ENCODE measurements at regions not wholly inside any gene's neighbourhood (a gene's known extent, or its start where the extent isn't known, plus 50 kb on each side); places are given as distances from the start of the nearest gene placed in this dataset.
"Not testable (repeated sequence)": the region's sequence is repeated elsewhere in the genome, so short reads cannot be mapped to it uniquely, and the experiment has no call there.

DNA sequence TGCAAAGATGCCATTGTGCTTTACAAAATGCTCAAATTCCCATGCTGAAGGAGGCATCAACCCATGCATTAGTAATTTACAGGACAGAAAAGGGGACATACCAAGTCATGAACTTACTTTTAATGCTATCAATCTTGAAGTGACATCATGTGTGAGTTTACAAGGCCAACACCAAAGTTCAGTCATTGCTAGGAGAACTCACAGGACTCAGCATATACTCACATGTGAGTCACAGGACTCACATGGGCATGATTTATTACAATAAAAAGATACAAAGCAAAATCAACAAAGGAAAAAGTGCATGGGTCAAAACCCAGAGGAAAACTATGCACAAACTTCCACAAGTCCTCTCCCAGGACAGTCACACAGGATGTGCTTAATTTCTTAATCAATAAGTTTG lies 1656.0 kb downstream of the MRPL39 start:
- Histone ChIP-seq H3K9me3 (ENCODE audit: insufficient read depth, low read depth, low read length) (0 out of 2 replicates have a peak, but pooled peaks cover under 1% of the 10 kb centered on the region), H3K4me3 (ENCODE audit: low read length) (no peak overlapping the region), H3K36me3 (ENCODE audit: insufficient read depth, low read length) (no peaks in the 10 kb centered on the region), H3K4me1 (ENCODE audit: insufficient read depth, low read length) (no peaks in the 10 kb centered on the region), H3K27ac (ENCODE audit: low read depth, low read length) (no peak overlapping the region), H3K9ac (ENCODE audit: low read depth, low read length) (no peak overlapping the region), H3K27me3 (ENCODE audit: insufficient read depth, low read length) (no peaks in the 10 kb centered on the region)

DNA sequence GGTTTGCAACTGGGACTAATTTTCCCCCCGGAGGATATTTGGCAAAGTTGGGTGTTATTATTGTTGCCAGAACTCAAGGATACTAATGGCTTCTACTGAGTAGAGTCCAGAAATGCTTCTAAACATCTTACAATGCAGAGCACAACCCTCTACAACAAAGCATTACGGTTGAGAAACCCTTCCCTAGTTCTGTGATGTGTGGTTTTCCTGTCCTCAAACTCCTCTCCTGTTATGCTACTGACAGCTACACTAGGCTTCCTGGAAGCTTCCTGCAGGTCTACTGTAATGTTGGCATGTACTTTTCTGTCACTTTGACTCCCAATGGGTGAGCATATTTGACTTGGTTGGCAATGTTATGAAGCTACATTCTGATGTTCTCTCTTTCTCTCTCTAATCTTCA lies 1656.9 kb downstream of the MRPL39 start:
- 89% methylated on average over 2 of the region's 2 CpGs for WGBS
- H3K27ac ChIP-seq (ENCODE audit: low read depth, low read length) = no peak overlapping the region

DNA sequence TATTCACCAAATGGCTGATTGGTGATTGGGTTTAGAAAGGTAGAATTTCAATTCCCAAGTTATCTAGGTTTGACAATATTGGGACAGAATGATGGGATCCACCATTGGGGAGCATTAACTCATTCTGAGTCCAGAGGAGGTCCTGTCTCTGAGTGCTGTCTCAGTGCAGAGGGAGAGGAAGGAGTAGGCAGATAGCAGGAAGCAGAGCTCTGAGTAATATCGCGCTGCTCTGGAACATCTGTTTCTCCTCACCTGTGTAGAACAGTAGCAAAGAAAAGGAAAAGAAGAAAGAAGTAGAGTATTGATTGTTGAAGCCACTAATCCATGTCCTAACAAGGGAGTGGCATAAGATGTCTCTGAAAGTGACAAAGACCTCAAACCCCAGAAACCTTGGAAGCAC lies 1657.8 kb downstream of the MRPL39 start:
- WGBS = 93% methylated on average over 2 of the region's 2 CpGs

More for the DNA sequence above, 1656.9 kb downstream of the MRPL39 start:
- H3K9me3 ChIP-seq (ENCODE audit: insufficient read depth, low read depth, low read length) = 0 out of 2 replicates have a peak, but pooled peaks cover 4% of the 10 kb centered on the region
- no peak overlapping the region for H3K9ac ChIP-seq (ENCODE audit: low read depth, low read length)
- H3K4me1 ChIP-seq (ENCODE audit: insufficient read depth, low read length) = no peaks in the 10 kb centered on the region
- H3K4me3 ChIP-seq (ENCODE audit: low read length) = no peak overlapping the region
- H3K36me3 ChIP-seq (ENCODE audit: insufficient read depth, low read length) = no peaks in the 10 kb centered on the region
- no peaks in the 10 kb centered on the region for H3K27me3 ChIP-seq (ENCODE audit: insufficient read depth, low read length)

DNA sequence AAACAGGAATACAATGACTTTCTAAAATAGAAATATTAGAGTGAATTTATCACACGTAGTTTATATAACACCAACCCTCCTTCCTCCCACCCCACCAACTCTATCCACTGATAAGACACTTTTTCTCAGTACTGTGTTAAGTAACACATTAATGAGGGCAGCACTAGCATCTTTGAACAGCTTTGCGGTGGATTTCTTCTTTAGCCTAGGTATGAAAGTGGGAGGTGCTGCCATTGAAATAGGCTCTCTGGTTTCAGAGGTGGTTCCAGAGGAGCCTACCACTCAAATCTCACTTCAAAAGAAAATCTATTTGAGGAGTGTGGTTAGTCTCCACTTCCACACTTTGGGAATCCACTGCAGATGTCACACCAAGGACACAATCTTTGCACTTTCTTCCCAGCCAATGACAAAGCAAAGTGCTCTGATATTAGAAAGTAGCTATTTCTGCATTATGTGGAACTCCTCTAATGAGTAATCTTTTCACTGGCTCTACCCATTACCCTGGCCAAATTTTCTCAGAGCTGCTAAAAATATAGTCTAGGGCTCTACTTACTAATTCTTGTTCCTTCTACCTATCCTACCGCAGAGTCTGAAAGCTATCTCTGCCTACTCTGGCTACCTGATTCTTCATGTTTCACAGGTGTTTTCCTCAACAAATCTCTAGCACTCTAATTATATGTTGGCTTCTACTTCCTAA lies 1667.8 kb downstream of the MRPL39 start:
- 98% methylated on average over 2 of the region's 3 CpGs for WGBS
- Histone ChIP-seq H3K4me1 (ENCODE audit: insufficient read depth, low read length) (0 out of 2 replicates have a peak, but pooled peaks cover 5% of the 10 kb centered on the region), H3K4me3 (ENCODE audit: low read length) (no peak overlapping the region), H3K27me3 (ENCODE audit: insufficient read depth, low read length) (no peaks in the 10 kb centered on the region), H3K9ac (ENCODE audit: low read depth, low read length) (no peak overlapping the region), H3K36me3 (ENCODE audit: insufficient read depth, low read length) (no peaks in the 10 kb centered on the region), H3K9me3 (ENCODE audit: insufficient read depth, low read depth, low read length) (peaks cover 4% of the 10 kb centered on the region; the same call in 1 of the 2 replicates), H3K27ac (ENCODE audit: low read depth, low read length) (no peak overlapping the region)

More for the DNA sequence above, 1657.8 kb downstream of the MRPL39 start:
- Histone ChIP-seq H3K4me3 (ENCODE audit: low read length) (no peak overlapping the region), H3K4me1 (ENCODE audit: insufficient read depth, low read length) (no peaks in the 10 kb centered on the region), H3K9me3 (ENCODE audit: insufficient read depth, low read depth, low read length) (0 out of 2 replicates have a peak, but pooled peaks cover 4% of the 10 kb centered on the region), H3K27ac (ENCODE audit: low read depth, low read length) (no peak overlapping the region), H3K36me3 (ENCODE audit: insufficient read depth, low read length) (no peaks in the 10 kb centered on the region), H3K9ac (ENCODE audit: low read depth, low read length) (no peak overlapping the region), H3K27me3 (ENCODE audit: insufficient read depth, low read length) (no peaks in the 10 kb centered on the region)

DNA sequence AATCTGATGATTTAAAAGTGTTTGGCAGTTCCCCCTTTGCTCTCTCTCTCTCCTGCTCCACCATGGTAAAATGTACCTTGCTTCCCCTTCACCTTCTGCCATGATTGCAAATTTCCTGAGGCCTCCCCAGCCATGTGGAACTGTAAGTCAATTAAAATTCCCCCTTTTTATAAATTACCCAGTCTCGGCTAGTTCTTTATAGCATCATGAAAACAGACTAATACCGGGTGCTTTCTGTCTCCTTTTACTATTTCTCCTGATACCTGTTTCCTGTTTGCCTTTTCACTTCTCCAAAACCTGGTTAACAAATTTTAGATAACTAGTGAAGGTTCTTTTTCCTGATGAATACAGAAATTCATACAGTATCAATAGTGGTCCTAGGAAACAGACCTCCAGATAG lies 1670.3 kb downstream of the MRPL39 start:
- H3K9me3 ChIP-seq (ENCODE audit: insufficient read depth, low read depth, low read length) = no peaks in the 10 kb centered on the region

DNA sequence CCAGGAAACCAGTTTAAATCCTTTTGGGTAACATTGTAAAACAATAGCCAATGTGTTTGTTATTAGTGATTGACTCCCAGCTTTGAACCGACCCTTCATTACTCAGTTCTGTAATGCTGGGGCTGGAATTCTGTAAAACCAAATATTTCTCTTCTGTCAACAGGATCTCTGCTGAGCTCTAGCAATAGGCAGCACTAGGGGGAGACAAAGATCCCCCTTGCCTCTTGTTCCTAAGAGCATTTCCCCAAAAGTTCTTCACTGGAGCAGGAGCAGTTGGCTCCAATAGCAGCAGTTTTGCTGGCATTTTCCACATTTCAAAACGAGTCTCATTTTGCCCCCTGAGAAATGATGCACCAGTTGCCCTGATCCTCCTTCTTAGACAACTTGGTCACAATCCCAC lies 1671.1 kb downstream of the MRPL39 start:
- Histone ChIP-seq H3K9me3 (ENCODE audit: insufficient read depth, low read depth, low read length) (no peaks in the 10 kb centered on the region), H3K9ac (ENCODE audit: low read depth, low read length) (no peak overlapping the region), H3K36me3 (ENCODE audit: insufficient read depth, low read length) (no peaks in the 10 kb centered on the region), H3K4me3 (ENCODE audit: low read length) (no peak overlapping the region), H3K4me1 (ENCODE audit: insufficient read depth, low read length) (no peaks in the 10 kb centered on the region), H3K27ac (ENCODE audit: low read depth, low read length) (no peak overlapping the region), H3K27me3 (ENCODE audit: insufficient read depth, low read length) (no peaks in the 10 kb centered on the region)
- 72% methylated on average over 2 of the region's 2 CpGs for WGBS

More for the DNA sequence above, 1670.3 kb downstream of the MRPL39 start:
- Histone ChIP-seq H3K36me3 (ENCODE audit: insufficient read depth, low read length) (no peaks in the 10 kb centered on the region), H3K27ac (ENCODE audit: low read depth, low read length) (no peak overlapping the region), H3K9ac (ENCODE audit: low read depth, low read length) (no peak overlapping the region), H3K27me3 (ENCODE audit: insufficient read depth, low read length) (no peaks in the 10 kb centered on the region), H3K4me3 (ENCODE audit: low read length) (no peak overlapping the region), H3K4me1 (ENCODE audit: insufficient read depth, low read length) (no peaks in the 10 kb centered on the region)
- WGBS = 97% methylated on average over 2 of the region's 2 CpGs

DNA sequence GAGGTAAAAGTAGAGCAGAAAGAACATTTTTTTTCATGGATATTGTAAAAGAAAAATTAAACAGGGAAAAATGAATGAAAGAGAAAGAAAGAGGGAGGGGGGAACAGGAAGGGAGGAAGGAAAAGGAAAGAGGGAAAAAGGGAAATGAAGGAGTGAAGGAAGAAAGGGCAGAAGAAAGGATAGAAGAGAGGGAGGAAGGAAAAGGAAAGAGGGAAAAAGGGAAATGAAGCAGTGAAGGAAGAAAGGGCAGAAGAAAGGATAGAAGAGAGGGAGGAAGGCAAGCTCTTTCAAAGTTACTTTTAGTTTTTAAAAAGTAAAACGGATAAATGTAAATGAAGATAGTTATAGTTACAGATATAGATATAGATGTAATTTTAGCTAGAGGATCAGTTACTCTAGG lies 1676.7 kb downstream of the MRPL39 start:
- Histone ChIP-seq H3K27me3 (ENCODE audit: insufficient read depth, low read length) (no peaks in the 10 kb centered on the region), H3K9me3 (ENCODE audit: insufficient read depth, low read depth, low read length) (no peaks in the 10 kb centered on the region), H3K36me3 (ENCODE audit: insufficient read depth, low read length) (no peaks in the 10 kb centered on the region), H3K27ac (ENCODE audit: low read depth, low read length) (no peak overlapping the region), H3K9ac (ENCODE audit: low read depth, low read length) (no peak overlapping the region), H3K4me3 (ENCODE audit: low read length) (no peak overlapping the region), H3K4me1 (ENCODE audit: insufficient read depth, low read length) (no peaks in the 10 kb centered on the region)
- 75% methylated on average over 1 of the region's 1 CpG for WGBS

DNA sequence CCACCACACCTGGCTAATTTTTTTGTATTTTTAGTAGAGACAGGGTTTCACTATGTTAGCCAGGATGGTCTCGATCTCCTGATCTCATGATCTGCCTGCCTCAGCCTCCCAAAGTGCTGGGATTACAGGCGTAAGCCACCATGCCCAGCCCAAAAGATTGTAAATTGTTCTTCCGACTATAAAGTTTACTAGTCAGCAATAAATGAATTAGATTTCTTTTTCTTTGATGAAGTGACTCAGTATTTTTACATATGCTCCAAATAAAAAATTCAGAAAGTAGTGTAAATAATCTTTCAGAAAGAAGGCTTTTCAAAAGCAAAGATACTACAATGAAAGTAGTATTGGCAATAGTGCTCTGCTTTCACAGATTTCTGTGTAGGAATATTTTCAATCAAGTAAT lies 1680.9 kb downstream of the MRPL39 start:
- H3K36me3 ChIP-seq (ENCODE audit: insufficient read depth, low read length); H3K27me3 ChIP-seq (ENCODE audit: insufficient read depth, low read length); H3K27ac ChIP-seq (ENCODE audit: low read depth, low read length); H3K9ac ChIP-seq (ENCODE audit: low read depth, low read length); H3K4me1 ChIP-seq (ENCODE audit: insufficient read depth, low read length); H3K9me3 ChIP-seq (ENCODE audit: insufficient read depth, low read depth, low read length); H3K4me3 ChIP-seq (ENCODE audit: low read length): not testable (repeated sequence)
- 98% methylated on average over 2 of the region's 3 CpGs for WGBS

DNA sequence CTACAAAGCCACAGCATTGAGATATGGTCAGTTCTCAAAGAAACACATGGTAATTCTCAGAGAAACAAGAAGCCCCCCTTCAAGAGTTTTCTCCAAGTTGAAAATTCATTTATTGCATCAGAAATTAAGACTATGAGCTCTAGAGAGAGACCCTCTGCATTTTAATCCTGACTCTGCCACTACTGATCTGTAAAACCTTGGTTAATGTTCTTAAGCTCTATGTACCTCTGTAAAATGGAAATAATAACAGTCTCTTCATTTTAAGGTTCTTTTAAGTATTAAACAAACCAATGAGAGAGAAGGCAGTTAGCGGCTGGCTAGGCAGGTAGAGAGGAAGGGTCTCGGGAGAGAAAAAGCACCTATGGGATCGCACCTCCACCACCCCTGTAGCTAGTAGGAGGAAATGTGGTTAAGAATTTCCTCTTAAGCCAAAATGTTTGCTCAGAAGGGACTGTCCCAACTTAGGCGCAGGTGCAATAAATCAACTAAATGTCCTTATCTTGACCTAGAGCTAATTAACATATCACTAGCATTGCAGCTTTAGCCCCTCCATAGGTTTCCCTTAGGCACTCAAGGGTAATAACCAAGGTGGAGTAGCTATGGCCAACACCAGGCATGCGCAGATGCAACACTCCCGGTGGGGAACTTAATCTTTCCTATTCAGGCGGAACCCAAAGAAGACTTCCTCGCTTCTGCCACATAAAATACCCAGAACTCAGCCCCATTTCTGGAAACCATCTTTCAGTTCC lies 1685.4 kb downstream of the MRPL39 start:
- Histone ChIP-seq H3K9ac (ENCODE audit: low read depth, low read length) (no peak overlapping the region), H3K4me3 (ENCODE audit: low read length) (no peak overlapping the region), H3K27ac (ENCODE audit: low read depth, low read length) (no peak overlapping the region), H3K9me3 (ENCODE audit: insufficient read depth, low read depth, low read length) (no peaks in the 10 kb centered on the region), H3K27me3 (ENCODE audit: insufficient read depth, low read length) (no peaks in the 10 kb centered on the region), H3K4me1 (ENCODE audit: insufficient read depth, low read length) (no peaks in the 10 kb centered on the region), H3K36me3 (ENCODE audit: insufficient read depth, low read length) (no peaks in the 10 kb centered on the region)
- WGBS = 90% methylated on average over 8 of the region's 8 CpGs

DNA sequence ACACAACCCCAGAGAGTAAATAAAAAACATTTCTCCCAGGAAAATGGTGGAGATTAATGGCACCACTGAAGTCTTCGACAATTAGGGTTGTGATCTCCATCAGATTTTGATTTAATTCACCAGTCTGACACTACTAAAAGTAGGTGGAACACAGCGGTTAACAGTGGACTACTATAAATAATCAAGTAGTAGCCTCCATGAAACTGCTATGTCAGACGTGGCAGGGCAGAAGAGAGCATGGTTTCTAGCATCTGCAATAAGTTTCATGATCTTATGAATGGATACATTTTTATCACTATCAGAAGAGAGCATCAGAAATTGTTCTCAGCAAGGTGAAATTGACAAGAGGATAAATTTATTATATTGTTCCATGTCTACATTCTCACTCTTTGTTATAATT lies 1706.6 kb downstream of the MRPL39 start:
- 66% methylated on average over 3 of the region's 3 CpGs for WGBS
- Histone ChIP-seq H3K9me3 (ENCODE audit: insufficient read depth, low read depth, low read length) (peaks cover 32% of the 10 kb centered on the region), H3K36me3 (ENCODE audit: insufficient read depth, low read length) (no peaks in the 10 kb centered on the region)

DNA sequence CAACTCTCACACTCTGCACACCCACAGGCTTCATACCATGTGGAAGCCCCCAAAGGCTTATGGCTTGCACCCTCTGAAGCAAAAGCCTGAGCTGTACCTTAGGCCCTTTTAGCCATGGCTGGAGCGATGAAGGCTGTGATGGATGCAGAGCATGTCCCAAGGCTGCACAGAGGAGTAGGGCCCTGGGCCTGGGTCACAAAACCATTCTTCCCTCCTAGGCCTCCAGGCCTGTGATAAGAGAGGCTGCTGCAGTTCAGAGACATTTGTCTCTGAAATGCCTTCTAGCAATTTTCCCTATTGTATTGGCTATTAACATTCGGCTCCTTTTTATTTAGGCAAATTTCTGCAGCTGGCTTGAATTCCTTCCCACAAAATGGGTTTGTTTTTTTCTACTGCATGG lies 1707.7 kb downstream of the MRPL39 start:
- Histone ChIP-seq H3K4me3 (ENCODE audit: low read length) (no peak overlapping the region), H3K36me3 (ENCODE audit: insufficient read depth, low read length) (no peaks in the 10 kb centered on the region), H3K4me1 (ENCODE audit: insufficient read depth, low read length) (no peaks in the 10 kb centered on the region), H3K9ac (ENCODE audit: low read depth, low read length) (no peak overlapping the region), H3K27me3 (ENCODE audit: insufficient read depth, low read length) (no peaks in the 10 kb centered on the region), H3K9me3 (ENCODE audit: insufficient read depth, low read depth, low read length) (peaks cover 38% of the 10 kb centered on the region), H3K27ac (ENCODE audit: low read depth, low read length) (no peak overlapping the region)
- WGBS = 95% methylated on average over 2 of the region's 2 CpGs

More for the DNA sequence above, 1706.6 kb downstream of the MRPL39 start:
- H3K4me3 ChIP-seq (ENCODE audit: low read length) = no peak overlapping the region
- no peak overlapping the region for H3K9ac ChIP-seq (ENCODE audit: low read depth, low read length)
- H3K27me3 ChIP-seq (ENCODE audit: insufficient read depth, low read length) = no peaks in the 10 kb centered on the region
- H3K4me1 ChIP-seq (ENCODE audit: insufficient read depth, low read length) = no peaks in the 10 kb centered on the region
- H3K27ac ChIP-seq (ENCODE audit: low read depth, low read length) = no peak overlapping the region

All from HUES64 (cell line).